ENCODE measurements at regions not wholly inside any gene's neighbourhood (a gene's known extent, or its start where the extent isn't known, plus 50 kb on each side); places are given as distances from the start of the nearest gene placed in this dataset.
"Not testable (repeated sequence)": the region's sequence is repeated elsewhere in the genome, so short reads cannot be mapped to it uniquely, and the experiment has no call there.

- DNase-seq (ENCODE audit: low read depth, low spot score); H3K4me3 ChIP-seq (ENCODE audit: low read depth in 2 of 2, low read length in 2 of 2); intact Hi-C loops (cut with micrococcal nuclease; ENCODE audit: unreplicated experiment); CTCF ChIA-PET; H3K27me3 ChIP-seq (ENCODE audit: control insufficient read depth, insufficient read depth, low read length); in situ Hi-C loops (cut with HindIII; ENCODE audit: low pct_unique_long_range_greater_than_20kb, low sequenced_read_pairs); H3K36me3 ChIP-seq (ENCODE audit: control insufficient read depth, insufficient read depth, low read length); H3K27ac ChIP-seq (ENCODE audit: low read length); H3K9me3 ChIP-seq (ENCODE audit: control insufficient read depth, insufficient read depth, low read depth, low read length); ATAC-seq; POLR2A ChIA-PET; BruUV-seq (replicated peaks); H3K4me1 ChIP-seq (ENCODE audit: control insufficient read depth, insufficient read depth, low read length): not testable (repeated sequence)
These were observed 342.2 kb downstream of the CEP170 start for GRCh38 chr1:242912855-242913254.

DNA sequence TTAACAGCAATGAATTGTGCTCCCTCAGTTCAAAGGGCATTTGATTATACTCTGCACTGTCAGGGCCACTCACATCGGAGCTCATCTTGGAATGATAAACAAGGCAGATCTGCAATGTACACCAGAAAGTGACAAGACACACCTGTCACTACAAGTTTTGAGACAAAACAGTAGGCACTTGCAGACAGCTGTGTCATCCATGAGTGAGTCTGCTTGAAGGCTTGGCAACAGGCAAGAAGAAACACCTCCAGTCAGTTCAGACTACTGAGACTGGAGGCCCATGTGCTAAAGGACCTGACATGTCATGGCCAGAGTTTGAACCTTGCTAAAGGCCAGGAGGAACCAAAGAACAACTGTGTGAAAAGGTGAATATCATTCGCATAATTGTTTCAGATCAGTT, 354.5 kb downstream of the CEP170 start:
- BruUV-seq (replicated peaks); CTCF ChIA-PET: not testable (repeated sequence)

GRCh38 chr1:242890192-242890741, 364.8 kb downstream of the CEP170 start:
- no peak overlapping the region for H3K27ac ChIP-seq (ENCODE audit: low read length)
- no peak overlapping the region for H3K4me3 ChIP-seq (ENCODE audit: low read depth in 2 of 2, low read length in 2 of 2)
- CTCF ChIA-PET = no interaction called here
- H3K36me3 ChIP-seq (ENCODE audit: control insufficient read depth, insufficient read depth, low read length) = no peaks in the 10 kb centered on the region
- no peaks in the 10 kb centered on the region for H3K4me1 ChIP-seq (ENCODE audit: control insufficient read depth, insufficient read depth, low read length)
- no TSS peak for BruUV-seq (replicated peaks)
- TF ChIP-seq, protein P1, sequence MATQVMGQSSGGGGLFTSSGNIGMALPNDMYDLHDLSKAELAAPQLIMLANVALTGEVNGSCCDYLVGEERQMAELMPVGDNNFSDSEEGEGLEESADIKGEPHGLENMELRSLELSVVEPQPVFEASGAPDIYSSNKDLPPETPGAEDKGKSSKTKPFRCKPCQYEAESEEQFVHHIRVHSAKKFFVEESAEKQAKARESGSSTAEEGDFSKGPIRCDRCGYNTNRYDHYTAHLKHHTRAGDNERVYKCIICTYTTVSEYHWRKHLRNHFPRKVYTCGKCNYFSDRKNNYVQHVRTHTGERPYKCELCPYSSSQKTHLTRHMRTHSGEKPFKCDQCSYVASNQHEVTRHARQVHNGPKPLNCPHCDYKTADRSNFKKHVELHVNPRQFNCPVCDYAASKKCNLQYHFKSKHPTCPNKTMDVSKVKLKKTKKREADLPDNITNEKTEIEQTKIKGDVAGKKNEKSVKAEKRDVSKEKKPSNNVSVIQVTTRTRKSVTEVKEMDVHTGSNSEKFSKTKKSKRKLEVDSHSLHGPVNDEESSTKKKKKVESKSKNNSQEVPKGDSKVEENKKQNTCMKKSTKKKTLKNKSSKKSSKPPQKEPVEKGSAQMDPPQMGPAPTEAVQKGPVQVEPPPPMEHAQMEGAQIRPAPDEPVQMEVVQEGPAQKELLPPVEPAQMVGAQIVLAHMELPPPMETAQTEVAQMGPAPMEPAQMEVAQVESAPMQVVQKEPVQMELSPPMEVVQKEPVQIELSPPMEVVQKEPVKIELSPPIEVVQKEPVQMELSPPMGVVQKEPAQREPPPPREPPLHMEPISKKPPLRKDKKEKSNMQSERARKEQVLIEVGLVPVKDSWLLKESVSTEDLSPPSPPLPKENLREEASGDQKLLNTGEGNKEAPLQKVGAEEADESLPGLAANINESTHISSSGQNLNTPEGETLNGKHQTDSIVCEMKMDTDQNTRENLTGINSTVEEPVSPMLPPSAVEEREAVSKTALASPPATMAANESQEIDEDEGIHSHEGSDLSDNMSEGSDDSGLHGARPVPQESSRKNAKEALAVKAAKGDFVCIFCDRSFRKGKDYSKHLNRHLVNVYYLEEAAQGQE (IDR thresholded peaks at IDR 0.05; ENCODE audit: insufficient read depth in 1 of 2, low read depth in 2 of 2, low read length in 1 of 2) = peak; percentile 72 to 80
- no peak for TF ChIP-seq POLR2AphosphoS5 (IDR thresholded peaks at IDR 0.05; ENCODE audit: low read depth, low read length)
- H3K27me3 ChIP-seq (ENCODE audit: control insufficient read depth, insufficient read depth, low read length) = no peaks in the 10 kb centered on the region
- DNase-seq (ENCODE audit: low read depth, low spot score) (no peak), ATAC-seq (no peak)
- in situ Hi-C loops (cut with HindIII; ENCODE audit: low pct_unique_long_range_greater_than_20kb, low sequenced_read_pairs) (no loop called here), intact Hi-C loops (cut with micrococcal nuclease; ENCODE audit: unreplicated experiment) (no loop called here)
- POLR2A ChIA-PET = no interaction called here
- H3K9me3 ChIP-seq (ENCODE audit: control insufficient read depth, insufficient read depth, low read depth, low read length) = no peaks in the 10 kb centered on the region

More for the DNA sequence above, 354.5 kb downstream of the CEP170 start:
- H3K36me3 ChIP-seq (ENCODE audit: control insufficient read depth, insufficient read depth, low read length); H3K27me3 ChIP-seq (ENCODE audit: control insufficient read depth, insufficient read depth, low read length); intact Hi-C loops (cut with micrococcal nuclease; ENCODE audit: unreplicated experiment); DNase-seq (ENCODE audit: low read depth, low spot score); H3K9me3 ChIP-seq (ENCODE audit: control insufficient read depth, insufficient read depth, low read depth, low read length); H3K27ac ChIP-seq (ENCODE audit: low read length); H3K4me1 ChIP-seq (ENCODE audit: control insufficient read depth, insufficient read depth, low read length); POLR2A ChIA-PET; H3K4me3 ChIP-seq (ENCODE audit: low read depth in 2 of 2, low read length in 2 of 2); in situ Hi-C loops (cut with HindIII; ENCODE audit: low pct_unique_long_range_greater_than_20kb, low sequenced_read_pairs); ATAC-seq: not testable (repeated sequence)

- DNase-seq (ENCODE audit: low read depth, low spot score) (no peak), ATAC-seq (no peak)
- intact Hi-C loops (cut with micrococcal nuclease; ENCODE audit: unreplicated experiment) = no loop called here
These were observed 361.6 kb upstream of the PLD5 start for GRCh38 chr1:242886137-242886536.

More at GRCh38 chr1:242886137-242886536, 361.6 kb upstream of the PLD5 start:
- Histone ChIP-seq H3K4me3 (ENCODE audit: low read depth in 2 of 2, low read length in 2 of 2) (no peak overlapping the region), H3K36me3 (ENCODE audit: control insufficient read depth, insufficient read depth, low read length) (no peaks in the 10 kb centered on the region), H3K9me3 (ENCODE audit: control insufficient read depth, insufficient read depth, low read depth, low read length) (no peaks in the 10 kb centered on the region), H3K4me1 (ENCODE audit: control insufficient read depth, insufficient read depth, low read length) (no peaks in the 10 kb centered on the region), H3K27me3 (ENCODE audit: control insufficient read depth, insufficient read depth, low read length) (no peaks in the 10 kb centered on the region), H3K27ac (ENCODE audit: low read length) (no peak overlapping the region)
- in situ Hi-C loops (cut with HindIII; ENCODE audit: low pct_unique_long_range_greater_than_20kb, low sequenced_read_pairs) = no loop called here
- ChIA-PET POLR2A (no interaction called here), CTCF (no interaction called here)
- TF ChIP-seq, protein P2, sequence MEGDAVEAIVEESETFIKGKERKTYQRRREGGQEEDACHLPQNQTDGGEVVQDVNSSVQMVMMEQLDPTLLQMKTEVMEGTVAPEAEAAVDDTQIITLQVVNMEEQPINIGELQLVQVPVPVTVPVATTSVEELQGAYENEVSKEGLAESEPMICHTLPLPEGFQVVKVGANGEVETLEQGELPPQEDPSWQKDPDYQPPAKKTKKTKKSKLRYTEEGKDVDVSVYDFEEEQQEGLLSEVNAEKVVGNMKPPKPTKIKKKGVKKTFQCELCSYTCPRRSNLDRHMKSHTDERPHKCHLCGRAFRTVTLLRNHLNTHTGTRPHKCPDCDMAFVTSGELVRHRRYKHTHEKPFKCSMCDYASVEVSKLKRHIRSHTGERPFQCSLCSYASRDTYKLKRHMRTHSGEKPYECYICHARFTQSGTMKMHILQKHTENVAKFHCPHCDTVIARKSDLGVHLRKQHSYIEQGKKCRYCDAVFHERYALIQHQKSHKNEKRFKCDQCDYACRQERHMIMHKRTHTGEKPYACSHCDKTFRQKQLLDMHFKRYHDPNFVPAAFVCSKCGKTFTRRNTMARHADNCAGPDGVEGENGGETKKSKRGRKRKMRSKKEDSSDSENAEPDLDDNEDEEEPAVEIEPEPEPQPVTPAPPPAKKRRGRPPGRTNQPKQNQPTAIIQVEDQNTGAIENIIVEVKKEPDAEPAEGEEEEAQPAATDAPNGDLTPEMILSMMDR (IDR thresholded peaks at IDR 0.05) = no peak
- TF ChIP-seq, protein P1 (IDR thresholded peaks at IDR 0.05; ENCODE audit: insufficient read depth in 1 of 2, low read depth in 2 of 2, low read length in 1 of 2) = no peak
- TF ChIP-seq POLR2AphosphoS5 (IDR thresholded peaks at IDR 0.05; ENCODE audit: low read depth, low read length) (no peak), SIN3A (IDR thresholded peaks at IDR 0.05; ENCODE audit: borderline replicate concordance, insufficient read depth, low read depth, low read length) (no peak), TCF7L2 (IDR thresholded peaks at IDR 0.05; ENCODE audit: low read depth, low read length) (no peak)
- no TSS peak for BruUV-seq (replicated peaks)
